Erythroblast (primary cell): ENCODE measurements at regions not wholly inside any gene's neighbourhood (a gene's known extent, or its start where the extent isn't known, plus 50 kb on each side); places are given as distances from the start of the nearest gene placed in this dataset.

Experiments
- GATA1 ChIP-seq: IDR thresholded peaks from 2 replicates; pipeline ENCODE4 v1.6.1; 2011; ENCODE audit warnings: low read depth, mild to moderate bottlenecking, control low read depth, low read length, moderate library complexity
- POLR2A ChIP-seq: IDR thresholded peaks from 2 replicates; pipeline ENCODE4 v1.6.1; 2011; ENCODE audit warnings: mild to moderate bottlenecking, low read length

DNA sequence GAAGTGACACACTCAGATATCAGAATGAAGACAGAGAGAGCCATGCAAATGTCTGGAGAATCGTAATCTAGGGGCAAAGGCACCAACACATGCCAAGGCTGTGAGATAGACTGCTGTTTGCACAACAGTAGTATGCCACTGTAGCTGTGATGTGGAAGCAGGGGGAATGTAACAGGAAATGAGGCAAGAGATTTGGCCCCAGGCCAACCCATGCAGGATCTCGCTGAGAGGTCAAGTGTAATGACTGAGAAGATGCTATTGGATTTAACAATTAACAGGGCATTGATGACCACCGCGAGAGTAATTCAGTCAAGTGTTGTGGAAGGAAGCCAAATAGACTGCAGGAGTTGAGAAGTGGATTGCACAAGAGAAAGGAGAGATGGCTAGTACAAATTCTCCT lies 107.3 kb upstream of the ST6GALNAC5 start:
- TF ChIP-seq POLR2A (no peak), GATA1 (no peak)
